ENCODE measurements at regions not wholly inside any gene's neighbourhood (a gene's known extent, or its start where the extent isn't known, plus 50 kb on each side); places are given as distances from the start of the nearest gene placed in this dataset.

DNA sequence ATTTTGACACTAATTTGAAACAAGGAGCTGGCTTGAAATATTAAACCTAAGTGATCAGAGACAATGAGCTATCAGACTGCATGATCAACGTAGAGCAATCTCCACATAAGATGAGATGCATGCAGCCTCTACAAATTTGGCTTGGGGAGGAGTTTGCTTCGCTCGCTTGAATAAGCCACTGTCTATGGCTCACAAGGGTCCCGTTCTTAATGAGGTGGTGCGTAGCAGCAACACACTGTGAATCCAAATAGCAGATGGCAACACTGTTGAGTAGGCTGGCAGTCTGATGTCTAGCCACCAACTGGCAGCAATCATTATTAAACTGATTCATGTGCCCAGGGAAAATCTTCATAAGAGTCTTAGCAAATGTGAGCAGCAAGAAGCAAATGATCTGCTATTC is 125.4 kb upstream of the CCDC54 start:
- no peak for DNase-seq

DNA sequence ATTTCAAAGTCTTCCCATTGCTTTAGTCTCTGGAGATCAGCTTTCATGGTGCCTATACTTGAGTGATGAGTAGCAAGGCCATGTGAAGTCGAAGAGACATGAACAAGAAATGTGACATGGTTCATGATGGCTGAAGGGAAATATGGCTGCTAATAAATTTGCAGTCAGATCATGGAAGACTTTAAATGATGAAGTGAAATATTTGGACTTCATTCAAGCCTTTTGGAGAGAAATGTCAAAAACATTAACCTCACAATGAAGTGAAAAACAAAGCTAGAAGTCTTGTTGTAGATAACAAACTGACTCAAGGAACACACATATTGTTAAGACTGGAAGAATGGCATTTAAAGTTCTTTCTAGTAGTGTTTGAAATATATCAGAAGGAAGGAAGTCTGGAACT is 120.3 kb upstream of the CCDC54 start:
- DNase-seq, result no peak

DNA sequence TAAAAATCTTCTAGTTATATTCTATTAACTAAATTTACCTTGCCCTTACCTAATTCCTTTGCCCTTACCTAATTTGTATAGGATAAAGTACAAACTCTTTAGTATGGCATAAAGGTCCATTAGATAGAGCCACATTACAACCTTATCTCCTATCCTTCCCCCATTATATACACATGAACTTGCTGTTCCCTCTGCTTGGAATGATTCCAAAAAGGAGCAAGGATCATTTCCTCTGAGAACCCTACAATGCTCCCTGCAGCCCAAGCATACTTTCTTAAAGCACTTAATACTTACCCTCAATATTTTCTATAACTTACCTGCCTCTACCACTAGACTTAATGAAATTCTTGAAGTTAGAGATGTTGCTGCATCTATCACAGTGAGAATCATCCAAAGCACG is 118.9 kb upstream of the CCDC54 start:
- no peak for DNase-seq

DNA sequence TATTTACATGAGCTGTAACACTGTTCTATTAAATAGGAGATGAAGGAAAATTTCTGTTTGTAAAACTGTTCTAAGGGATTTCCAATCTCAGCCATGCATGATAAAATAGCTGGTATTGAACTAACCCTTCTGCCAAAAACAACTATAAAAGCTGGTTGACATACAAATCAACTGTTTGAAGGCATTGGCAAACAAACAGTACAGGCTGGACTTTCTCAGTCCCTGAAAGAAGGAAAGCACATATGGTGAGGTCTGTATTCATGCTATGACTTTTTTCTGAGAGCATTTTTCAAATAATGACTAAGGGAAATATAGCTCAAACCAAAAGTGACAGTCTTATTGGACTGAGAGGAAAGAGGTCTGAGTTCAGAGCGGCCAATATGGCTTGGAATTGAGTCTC is 117.0 kb upstream of the CCDC54 start:
- no peak for DNase-seq

DNA sequence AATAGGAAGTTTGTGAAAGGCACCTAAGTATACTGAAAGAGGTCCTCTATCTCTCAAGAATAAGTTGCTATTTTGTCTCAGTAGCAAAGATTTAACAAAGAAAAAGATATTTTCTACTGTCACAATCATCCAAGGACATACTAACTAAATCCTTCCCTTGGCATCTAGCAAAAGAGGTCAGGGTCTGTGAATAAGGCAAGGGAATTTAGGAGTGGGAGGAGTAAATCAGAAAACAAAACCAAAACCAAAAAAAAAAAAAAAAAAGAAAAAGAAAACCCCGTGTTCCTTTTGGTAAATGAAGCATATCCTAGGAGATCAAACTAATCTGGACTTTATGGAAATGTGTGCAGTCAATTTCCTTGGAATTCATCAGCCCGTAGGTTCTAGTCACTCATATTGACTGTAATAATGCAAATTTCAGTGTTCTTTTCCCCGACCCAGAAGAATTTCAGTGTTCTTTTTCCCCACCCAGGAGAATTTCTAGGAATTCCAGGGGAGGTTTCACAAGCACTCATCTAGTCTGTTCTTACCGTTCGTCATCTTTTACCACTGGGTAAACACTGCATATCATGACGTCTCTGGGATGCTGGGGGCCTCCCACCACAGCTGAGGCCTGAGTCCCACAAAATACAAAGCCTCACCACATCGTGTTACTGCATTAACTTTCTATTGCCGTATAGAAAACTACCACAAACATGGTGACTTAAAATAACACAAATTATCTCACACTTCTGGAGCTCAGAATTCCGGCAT is 113.8 kb upstream of the CCDC54 start:
- no peak for DNase-seq

DNA sequence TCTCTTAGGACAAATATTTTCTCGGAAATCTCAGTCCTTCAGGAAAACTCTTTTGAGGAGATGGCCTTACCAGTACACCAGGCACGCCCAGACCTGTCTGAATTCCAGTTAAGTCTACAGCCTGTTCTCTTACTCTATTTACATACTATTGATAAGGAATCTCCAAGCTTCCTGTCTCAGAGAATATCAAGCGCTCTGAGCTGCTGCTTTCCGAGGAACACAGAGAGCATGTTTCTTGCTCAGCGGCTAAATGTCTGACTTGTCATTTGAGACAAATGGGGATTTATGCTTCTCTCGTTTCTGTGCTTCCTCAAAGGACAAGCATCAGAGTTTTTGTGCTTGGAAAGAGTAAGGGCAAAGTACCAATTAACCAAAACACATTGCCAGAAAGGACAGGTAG is 112.4 kb upstream of the CCDC54 start:
- DNase-seq, result no peak

DNA sequence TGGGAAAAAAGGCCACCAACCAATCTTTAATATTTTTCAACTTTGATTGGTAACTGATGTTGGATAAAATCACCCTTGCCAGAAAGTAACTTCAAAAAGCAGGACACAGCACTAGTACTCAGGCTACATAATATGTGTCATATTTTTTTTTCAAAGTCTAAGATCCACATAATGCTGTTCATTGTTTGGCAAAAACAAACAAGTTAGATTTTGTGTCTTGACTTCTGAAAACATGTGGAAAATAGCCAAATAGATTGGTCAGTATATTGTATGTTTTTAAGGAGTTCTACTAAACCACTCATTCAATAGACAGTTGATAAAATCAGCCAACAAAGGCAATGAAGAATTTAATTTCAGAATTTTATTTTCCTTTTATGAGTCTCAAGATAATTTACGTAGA is 111.7 kb upstream of the CCDC54 start:
- no peak for DNase-seq

DNA sequence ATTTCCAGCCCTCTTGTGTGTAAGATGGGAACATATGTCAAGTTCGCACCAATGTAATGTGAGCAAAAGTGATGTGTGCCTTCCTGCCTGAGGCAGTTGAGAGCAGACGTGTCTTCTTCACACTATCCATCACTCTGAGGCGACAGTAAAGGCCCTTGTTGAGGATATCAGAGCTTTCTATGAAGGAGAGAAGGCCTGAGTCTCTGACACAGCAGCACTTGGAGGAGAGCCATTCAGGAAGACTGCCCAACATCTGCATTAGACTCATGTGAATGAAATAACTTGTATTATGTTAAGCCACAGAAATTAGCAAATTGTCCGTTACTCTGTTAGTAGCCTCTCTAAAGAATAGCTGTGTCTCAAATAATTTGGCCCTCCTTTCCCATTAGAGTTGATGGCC is 108.8 kb upstream of the CCDC54 start:
- DNase-seq, result no peak

DNA sequence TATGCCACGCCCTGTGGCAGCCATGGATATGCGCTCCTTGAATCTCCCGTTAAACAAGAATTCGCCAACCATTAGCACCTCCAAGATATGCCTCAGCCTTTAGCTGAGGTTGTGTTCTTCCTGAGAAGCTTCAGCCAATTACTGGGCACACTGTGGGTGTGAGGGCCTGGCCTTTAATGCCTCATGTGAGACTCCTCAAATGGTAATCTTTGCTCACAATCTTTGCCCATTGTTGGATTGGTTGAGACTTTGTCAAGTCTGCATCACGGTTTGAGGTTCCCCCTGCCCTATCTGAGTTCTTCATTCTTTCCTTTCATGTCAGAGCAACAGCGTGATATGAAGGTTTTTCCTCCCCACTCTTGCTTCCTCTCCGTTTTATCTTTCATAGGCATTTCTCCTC is 108.1 kb upstream of the CCDC54 start:
- no peak for DNase-seq

DNA sequence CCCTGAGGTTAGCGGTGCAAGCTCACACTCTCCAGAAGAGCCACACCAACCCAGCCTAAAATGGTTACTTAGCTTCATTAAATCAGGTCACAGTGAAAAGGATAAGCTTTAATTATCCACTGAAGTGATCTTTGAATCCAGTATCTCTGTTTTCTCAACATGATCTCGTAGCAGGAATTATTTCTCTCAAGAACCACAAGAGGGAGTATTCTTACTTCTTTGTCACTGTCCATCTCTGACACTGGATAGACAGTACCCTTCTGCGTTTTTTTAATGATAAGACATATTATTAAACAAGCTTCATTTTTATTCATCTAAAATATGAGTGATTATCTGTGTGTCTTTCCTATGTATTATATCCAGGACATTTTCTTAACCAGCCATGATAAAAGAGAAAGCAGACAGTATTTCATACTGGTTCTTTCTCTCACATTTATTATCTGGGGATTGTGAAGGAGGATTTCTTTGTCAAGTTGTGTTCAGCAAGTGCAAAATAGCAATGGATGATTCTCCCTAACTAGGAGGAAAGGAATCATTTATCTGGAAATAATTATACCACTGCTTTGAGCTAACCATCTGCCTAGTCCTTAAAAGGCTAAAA is 105.4 kb upstream of the CCDC54 start:
- peak; percentile 47 for DNase-seq

DNA sequence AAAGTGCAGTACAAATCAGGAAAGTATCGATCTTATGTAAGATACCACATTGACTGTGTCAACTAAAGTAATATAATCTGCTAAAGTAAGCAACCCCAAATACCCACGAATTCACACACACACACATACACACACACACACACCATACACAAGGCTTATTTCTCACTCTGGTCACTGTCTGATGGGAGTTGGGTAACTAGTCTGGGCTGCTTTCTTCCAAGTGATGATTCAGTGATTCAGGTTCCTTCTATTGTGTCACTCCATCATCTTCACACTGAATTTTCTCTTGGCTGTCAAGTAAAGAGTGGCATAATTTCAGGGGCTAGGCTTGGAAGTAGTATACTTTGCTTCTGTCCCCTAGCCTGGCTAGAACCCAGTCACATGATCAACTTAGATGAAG is 104.8 kb upstream of the CCDC54 start:
- no peak for DNase-seq

DNA sequence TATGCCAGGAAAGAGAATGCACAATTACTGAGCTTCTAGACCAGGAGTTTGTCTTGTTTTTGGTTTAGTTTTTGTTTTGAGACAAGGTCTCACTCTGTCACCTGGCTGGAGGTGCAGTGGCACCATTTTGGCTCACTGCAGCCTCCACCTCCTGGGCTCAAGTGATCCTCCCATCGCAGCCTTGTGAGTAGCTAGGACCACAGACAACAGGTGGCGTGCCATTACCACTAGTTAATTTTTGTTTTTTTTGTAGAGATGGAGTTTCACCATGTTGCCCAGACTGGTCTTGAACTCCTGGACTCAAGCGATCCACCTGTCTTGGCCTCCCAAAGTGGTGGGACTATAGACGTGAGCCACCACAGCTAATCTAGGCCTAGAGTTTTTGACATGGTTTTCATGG is 104.4 kb upstream of the CCDC54 start:
- DNase-seq, result no peak

DNA sequence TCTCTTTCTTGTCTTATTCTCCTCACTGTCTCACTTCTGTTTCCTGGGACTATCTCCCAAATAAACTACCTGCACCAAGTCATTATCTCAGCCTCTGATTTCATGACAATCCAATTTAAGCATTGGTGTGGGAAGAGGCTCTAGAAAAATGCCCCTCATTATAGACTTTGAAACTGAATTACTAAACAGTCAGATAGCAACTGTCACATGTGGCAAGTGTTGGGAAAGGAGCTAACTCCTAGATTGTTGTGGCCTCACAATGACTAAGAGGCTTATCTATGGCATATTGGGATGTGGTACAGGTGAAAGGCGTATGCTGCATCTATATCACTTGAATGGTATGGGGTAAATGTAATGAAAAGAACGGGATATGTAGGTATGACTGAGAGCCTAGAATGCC is 103.5 kb upstream of the CCDC54 start:
- DNase-seq, result no peak

DNA sequence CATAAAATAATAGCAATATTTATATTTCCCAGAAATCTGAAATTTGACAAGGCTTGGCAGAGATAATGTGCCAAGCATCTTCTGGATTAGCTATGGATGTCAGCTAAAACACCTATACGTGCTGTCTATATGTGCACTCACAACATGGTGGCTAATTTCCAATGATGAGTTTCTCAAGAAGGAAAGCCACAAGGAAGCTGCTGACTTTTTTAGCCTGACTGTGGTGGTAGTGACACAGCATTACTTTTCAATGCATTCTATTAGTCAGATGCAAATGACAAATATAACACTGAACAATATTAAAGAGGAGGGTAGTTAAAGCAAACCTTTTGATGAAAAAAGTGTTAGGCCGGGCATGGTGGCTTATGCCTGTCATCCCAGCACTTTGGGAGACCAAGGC is 101.7 kb upstream of the CCDC54 start:
- DNase-seq, result no peak

DNA sequence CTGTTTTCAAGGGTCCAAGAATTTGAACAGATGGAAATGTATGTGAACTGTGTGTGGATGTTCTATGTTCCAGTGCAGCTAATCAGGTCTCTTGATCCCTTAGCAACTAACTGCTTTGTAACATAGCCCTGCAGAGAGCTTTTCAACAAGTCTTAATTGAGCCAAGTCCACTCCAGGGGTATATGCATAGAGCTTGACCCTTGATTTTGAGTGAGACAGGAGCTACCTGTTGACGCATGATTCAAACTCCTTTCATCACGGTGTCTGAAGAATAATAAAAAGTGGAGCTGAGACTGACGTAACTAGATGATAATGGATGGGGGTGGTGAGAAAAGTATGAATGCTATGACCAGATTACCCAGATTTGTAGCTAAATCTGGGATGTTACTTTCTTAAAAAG is 93.3 kb upstream of the CCDC54 start:
- no peak for DNase-seq

DNA sequence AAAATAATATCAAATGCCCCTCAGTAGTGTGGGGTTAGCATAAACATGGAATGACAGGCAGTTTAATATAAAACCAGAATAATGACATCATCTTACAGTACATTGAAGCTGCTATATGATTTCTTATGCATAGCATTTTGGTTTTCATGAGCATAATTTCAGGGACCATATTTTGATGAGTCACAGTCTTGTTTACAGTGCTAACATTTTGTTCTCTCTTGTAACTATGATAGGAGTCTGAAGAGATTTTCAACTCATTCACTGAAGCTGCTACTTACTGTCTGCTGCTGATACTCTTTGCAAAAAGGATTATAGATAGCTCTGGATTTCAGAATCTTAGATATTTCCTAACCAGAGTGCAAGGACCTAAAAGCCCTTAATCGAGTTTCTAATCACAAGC is 92.6 kb upstream of the CCDC54 start:
- no peak for DNase-seq

DNA sequence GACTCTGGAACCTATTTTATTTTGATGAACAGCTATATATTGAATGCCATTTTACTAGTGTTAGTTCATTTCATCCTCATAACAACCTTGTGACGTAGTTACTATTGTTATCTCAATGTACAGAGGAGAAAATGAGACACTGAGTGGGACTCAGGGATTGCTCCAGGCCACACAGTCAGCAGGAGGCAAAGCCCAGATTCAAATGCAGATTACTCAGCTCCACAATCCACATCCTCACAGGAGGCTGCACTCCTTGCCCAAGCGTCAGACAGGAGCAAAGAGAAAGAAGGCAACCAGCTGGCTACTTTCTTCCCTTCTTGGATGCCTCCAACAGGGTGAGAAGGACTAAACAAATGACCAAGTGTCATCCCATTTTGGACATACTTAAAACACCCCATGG is 92.0 kb upstream of the CCDC54 start:
- no peak for DNase-seq

DNA sequence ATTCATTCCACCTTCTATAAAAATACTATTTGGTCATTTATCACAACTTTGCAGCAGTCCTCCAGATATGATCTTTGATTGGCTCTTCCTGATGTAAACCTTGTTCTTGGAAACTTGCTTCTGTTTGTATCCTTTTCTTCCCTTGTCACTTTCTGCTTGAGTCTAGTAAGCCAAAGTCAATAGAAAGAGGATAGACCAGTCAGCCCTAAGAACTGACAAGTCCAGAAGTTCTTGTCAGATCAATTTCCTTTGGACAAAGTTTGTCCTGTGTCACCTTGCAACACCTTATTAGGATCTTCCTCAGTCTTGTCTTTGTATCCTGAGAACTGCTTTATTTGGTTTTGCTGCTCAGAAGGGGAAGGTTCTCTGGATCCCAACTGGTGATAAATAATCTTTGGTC is 87.9 kb upstream of the CCDC54 start:
- DNase-seq, result no peak

DNA sequence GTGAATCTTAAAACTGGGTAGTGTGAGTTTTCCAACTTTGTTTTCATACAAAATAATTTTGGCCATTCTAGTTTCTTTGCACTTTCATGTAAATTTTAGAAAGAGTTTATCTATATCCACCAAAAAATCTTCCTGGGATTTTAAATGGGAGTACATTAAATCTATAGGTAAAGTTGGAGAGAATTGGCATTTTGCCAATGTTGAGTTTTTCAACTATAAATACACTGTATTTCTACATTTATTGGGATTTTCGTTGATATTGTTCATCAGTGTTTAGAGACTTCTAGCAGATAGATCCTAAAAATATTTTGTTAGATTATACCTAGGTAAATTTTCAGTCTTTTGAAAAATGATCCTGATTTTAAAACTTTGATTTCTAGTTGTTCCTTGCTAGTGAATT is 83.1 kb upstream of the CCDC54 start:
- DNase-seq, result no peak

DNA sequence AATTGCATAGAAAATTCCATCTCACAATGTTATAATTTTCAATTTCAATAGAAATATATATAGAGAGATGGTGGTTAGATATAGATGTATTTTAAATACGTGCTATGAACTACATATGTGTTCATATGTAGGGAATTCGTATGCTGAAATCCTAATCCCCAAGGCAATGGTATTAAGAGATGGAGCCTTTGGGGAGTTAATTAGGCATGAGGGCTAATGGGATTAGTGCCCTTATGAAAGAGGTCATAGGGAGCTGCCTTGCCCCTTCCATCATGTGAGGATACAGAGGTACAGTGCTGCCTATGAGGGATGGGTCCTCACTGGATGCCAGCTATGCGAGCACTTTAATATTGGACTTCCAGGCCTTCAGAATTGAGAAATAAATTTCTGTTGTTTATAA is 79.6 kb upstream of the CCDC54 start:
- no peak for DNase-seq

DNA sequence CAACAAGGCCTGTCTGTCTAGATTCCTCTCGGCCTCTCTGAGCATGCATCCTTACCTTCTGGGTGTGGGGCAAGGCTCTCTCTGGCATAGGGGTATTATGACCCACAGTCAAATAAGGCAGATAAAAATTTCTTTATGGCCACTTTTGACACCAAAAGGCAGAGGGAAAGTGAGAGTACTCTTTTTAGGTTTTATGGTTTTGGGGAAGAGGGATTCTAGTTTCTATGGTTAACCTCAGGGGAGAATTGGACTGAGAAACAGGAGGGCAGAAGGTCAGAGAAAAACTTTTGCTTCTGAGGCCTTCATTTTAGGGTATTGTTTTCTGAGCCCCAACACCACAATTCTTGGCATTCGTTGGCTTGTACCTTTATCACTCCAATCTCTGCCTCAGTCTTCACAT is 70.0 kb upstream of the CCDC54 start:
- DNase-seq, result no peak

DNA sequence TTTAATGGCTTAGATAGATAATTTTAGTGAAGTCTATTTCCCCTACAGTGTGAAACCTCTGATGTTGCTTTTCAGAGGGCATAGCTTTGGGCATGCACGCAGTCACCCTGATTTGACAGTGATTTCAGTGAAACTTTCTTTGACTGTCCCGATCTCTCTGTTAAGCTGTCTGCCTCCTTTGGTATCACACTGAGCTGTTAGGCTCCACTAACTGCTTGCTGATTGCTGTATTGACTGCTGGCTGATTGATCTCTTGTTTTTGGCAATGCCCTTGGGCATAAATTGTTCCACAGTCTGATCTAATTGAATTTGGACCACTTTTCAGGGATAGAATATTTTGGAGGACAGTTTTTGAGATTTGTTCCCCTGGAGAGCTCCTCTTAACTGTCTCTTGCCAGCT is 68.5 kb upstream of the CCDC54 start:
- no peak for DNase-seq

DNA sequence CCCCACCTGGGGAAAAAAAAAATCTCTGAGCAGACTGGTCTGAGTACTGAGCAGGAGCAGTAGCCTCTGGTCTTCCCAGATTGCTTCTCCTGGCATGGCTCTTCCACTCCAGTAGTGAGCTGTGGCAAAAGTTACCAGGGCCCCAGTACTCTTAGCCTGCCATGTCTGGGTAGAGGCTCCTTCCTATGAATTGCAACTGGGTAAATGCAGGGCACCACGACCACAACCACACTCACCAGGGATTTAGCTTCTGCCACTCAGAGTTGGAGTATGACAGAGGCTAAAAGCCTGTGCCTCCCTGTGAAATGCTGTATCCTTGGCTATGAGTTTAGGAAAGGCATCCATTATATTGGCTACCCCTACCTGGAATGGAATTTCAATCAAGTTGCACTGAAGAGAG is 67.9 kb upstream of the CCDC54 start:
- no peak for DNase-seq

DNA sequence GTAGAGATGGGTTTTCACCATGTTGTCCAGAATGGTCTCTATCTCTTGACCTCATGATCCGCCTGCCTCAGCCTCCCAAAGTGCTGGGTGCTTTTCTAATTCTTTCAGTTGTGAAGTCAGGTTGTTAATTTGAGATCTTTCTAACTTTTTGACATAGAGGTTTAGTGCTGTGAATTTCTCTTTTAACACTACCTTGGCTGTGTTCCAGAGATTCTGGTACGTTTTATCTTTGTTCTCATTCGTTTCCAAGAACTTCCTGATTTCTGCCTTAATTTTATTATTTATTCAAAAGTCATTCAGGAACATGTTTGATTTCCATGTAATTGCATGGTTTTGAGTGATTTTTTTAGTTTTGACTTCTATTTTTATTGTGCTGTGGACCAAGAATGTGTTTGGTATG is 63.5 kb upstream of the CCDC54 start:
- no peak for DNase-seq

DNA sequence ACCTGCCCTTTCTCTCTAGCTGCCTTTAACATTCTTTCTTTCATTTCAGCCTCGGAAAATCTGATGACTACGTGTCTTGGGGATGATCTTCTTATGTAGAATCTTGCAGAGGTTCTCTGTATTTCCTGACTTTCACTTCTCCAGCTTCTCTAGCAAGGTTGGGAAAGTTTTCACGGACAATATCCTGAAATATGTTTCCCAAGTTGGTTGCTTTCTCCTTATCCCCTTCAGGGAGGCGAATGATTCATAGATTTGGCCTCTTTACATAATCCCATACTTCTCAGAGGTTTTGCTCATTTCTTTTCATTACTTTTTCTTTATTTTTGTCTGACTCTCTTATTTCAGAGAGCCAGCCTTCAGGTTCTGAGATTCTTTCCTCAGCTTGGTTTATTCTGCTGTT is 62.1 kb upstream of the CCDC54 start:
- DNase-seq, result no peak

Measured in COR-L47 (cell line).